ENCODE measurements at regions not wholly inside any gene's neighbourhood (a gene's known extent, or its start where the extent isn't known, plus 50 kb on each side); places are given as distances from the start of the nearest gene placed in this dataset.
A peak's percentile ranks its signal among the peaks of the same experiment; 100 is the strongest.

DNA sequence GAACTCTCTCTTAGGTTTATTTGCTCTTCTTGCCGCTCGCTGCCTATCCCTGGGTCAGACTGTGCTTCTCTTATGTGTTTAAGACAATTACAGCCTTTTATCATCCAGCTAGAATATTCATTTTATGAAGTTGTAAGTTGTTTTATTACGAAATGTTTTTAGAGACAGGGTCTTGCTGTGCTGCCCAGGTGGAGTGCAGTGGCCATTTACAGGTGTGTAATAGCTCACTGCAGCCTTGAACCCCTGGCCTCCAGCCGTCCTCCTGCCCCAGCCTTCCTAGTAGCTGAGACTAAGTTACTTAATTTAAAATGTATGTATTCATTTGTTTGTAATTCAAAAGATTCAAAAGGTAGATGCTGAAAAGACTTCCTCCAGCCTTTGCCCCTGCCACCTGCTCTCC lies 99.0 kb upstream of the KIF26B start:
- Mint-ChIP-seq H3K9me3 (no peaks in the 10 kb centered on the region), H3K4me1 (ENCODE audit: low read depth) (peaks cover 20% of the 10 kb centered on the region), H3K27ac (no peak overlapping the region), H3K27me3 (ENCODE audit: low read depth) (peaks cover 19% of the 10 kb centered on the region), H3K36me3 (ENCODE audit: low read depth) (no peaks in the 10 kb centered on the region), H3K4me3 (no peak overlapping the region)

DNA sequence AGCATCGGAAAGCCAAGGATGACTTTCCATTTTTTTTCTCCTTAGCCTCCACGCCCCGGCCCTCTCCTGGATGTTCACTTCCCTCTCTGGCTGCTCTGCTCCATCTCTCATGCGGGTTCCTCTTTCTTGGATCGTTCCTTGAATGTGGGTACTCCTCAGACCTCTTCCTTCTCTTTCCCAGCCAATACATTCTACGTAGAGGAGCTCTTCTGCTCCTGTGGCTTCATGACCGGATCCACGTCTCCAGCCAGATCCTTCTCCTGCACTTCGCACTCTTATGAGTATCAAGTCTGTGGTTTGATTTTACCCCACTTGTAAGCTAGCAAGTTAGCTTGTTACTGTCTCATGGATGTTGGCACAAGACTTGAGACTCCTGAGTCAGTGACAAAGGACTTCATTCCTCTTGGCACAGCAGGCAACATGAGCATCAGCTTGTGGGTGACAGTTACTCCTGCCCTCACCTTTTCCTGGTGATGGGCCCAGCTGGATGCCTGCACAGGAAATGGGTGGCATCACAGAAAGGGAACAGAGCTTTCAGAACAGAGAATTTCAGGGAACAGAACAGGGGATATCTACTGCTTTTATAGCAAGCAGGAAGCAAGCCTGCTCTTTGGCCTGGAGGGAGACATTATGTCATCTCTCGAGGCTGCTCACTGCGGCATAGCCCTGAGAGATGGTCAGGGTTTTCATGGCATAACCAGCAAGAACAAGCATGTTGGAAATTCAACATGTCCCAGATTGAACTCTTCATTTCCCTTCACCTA lies 100.1 kb upstream of the KIF26B start:
- no peak overlapping the region for H3K4me3 Mint-ChIP-seq
- no peaks in the 10 kb centered on the region for H3K36me3 Mint-ChIP-seq (ENCODE audit: low read depth)
- peaks cover 9% of the 10 kb centered on the region for H3K27me3 Mint-ChIP-seq (ENCODE audit: low read depth)
- H3K27ac Mint-ChIP-seq = no peak overlapping the region
- no peaks in the 10 kb centered on the region for H3K9me3 Mint-ChIP-seq
- peaks cover 20% of the 10 kb centered on the region for H3K4me1 Mint-ChIP-seq (ENCODE audit: low read depth)

DNA sequence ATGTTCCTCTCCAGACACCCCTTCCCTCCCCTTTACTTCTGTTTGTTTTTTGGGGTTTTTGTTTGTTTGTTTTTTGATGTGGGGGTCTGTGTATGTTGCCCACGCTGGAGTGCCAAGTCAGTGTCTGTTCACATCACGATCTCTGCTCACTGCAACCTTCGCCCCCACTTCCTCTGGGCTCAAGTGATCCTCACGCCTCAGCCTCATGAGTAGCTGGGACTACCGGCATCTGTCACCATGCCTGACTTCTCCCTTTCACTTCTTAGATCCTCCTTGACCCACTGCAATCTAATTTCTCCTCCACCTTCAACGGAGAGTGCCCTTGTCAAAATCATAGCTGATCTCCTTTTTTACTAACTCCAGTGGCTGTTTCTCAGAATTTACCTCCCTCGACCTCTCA lies 100.7 kb upstream of the KIF26B start:
- peaks cover 8% of the 10 kb centered on the region for H3K27me3 Mint-ChIP-seq (ENCODE audit: low read depth)
- H3K27ac Mint-ChIP-seq = no peak overlapping the region
- H3K36me3 Mint-ChIP-seq (ENCODE audit: low read depth) = no peaks in the 10 kb centered on the region
- no peaks in the 10 kb centered on the region for H3K9me3 Mint-ChIP-seq
- H3K4me1 Mint-ChIP-seq (ENCODE audit: low read depth) = peaks cover 20% of the 10 kb centered on the region
- H3K4me3 Mint-ChIP-seq = no peak overlapping the region

DNA sequence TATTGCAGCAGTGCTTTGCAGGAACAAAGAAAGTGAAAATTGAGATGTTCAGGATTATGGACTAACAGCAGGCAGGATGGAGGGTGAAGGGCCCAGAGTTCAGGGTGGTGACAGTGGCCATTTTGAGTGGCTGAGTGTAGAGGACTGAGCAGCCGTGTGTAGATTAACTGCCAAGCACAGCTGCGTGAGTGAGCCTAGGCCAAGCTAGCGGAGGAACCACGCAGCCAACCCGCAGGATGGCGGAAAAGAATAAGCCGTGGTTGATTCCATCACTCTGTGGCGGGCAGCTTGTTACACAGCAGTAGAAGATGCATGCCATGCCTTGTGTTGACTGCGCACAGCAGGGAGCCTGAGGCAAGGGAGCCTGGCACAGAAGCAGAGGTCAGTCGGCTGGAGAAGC lies 102.5 kb upstream of the KIF26B start:
- no peaks in the 10 kb centered on the region for H3K36me3 Mint-ChIP-seq (ENCODE audit: low read depth)
- H3K4me3 Mint-ChIP-seq = no peak overlapping the region
- H3K27me3 Mint-ChIP-seq (ENCODE audit: low read depth) = peaks cover 3% of the 10 kb centered on the region
- H3K27ac Mint-ChIP-seq = no peak overlapping the region
- peaks cover 20% of the 10 kb centered on the region for H3K4me1 Mint-ChIP-seq (ENCODE audit: low read depth)
- H3K9me3 Mint-ChIP-seq = no peaks in the 10 kb centered on the region

DNA sequence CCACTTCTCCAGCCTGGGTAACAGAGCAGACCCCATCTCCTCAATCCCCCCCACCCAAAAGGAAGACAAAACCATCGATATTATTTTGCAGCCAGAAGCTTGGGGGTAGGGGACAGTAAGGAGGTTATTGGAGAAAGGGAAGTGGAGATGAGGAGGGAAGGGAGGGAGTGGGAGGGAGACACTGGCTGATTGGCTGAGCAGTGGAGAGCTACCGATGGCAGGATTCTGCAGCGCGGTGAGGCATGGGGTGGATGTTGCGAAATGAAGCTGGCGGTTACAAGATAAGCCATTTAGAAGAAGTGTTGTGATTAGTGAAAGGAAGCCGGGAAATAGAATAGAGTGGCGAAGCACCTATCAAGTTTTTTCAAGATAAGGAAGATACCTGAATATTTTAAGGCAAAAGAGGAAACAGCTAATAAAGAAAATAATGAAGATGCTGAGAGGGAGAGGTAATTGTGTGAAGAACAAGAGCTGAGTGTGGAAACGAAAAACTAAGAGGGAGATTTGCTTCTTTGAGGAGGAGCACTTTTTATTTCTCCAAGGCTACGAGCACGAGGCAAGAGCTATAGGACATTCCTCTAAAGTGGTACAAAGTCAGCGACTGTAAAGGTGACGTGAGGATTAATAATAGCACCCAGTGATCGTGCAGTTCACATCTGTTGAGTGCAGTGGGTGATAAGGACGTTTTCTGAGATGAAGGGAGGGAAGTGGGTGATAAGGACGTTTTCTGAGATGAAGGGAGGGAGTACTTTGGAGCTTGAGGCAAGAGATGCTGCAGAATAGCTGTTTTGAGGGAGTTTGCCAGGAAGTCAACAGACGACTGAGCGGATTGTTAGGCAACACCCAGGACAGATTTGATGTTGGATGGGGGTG lies 103.2 kb upstream of the KIF26B start:
- peaks cover 20% of the 10 kb centered on the region for H3K4me1 Mint-ChIP-seq (ENCODE audit: low read depth)
- peaks cover 3% of the 10 kb centered on the region for H3K27me3 Mint-ChIP-seq (ENCODE audit: low read depth)
- H3K36me3 Mint-ChIP-seq (ENCODE audit: low read depth) = no peaks in the 10 kb centered on the region
- no peaks in the 10 kb centered on the region for H3K9me3 Mint-ChIP-seq
- H3K4me3 Mint-ChIP-seq = peak overlapping the region; percentile 58
- no peak overlapping the region for H3K27ac Mint-ChIP-seq

- no peaks in the 10 kb centered on the region for H3K36me3 Mint-ChIP-seq (ENCODE audit: low read depth)
- no peaks in the 10 kb centered on the region for H3K9me3 Mint-ChIP-seq
- peaks cover under 1% of the 10 kb centered on the region for H3K27me3 Mint-ChIP-seq (ENCODE audit: low read depth)
- H3K4me3 Mint-ChIP-seq = no peak overlapping the region
- H3K4me1 Mint-ChIP-seq (ENCODE audit: low read depth) = peaks cover 7% of the 10 kb centered on the region
- H3K27ac Mint-ChIP-seq = no peak overlapping the region
Observed at GRCh38 chr1:245046769-245047168, 108.0 kb upstream of the KIF26B start.

GRCh38 chr1:245046315-245046714 lies 108.5 kb upstream of the KIF26B start:
- Mint-ChIP-seq H3K27me3 (ENCODE audit: low read depth) (no peaks in the 10 kb centered on the region), H3K4me1 (ENCODE audit: low read depth) (peaks cover 3% of the 10 kb centered on the region), H3K9me3 (no peaks in the 10 kb centered on the region), H3K36me3 (ENCODE audit: low read depth) (no peaks in the 10 kb centered on the region), H3K27ac (no peak overlapping the region), H3K4me3 (no peak overlapping the region)

- Mint-ChIP-seq H3K9me3 (no peaks in the 10 kb centered on the region), H3K27ac (no peak overlapping the region), H3K4me1 (ENCODE audit: low read depth) (no peaks in the 10 kb centered on the region), H3K27me3 (ENCODE audit: low read depth) (no peaks in the 10 kb centered on the region), H3K4me3 (no peak overlapping the region), H3K36me3 (ENCODE audit: low read depth) (no peaks in the 10 kb centered on the region)
Observed at GRCh38 chr1:245045087-245045881, 109.5 kb upstream of the KIF26B start.

- Mint-ChIP-seq H3K4me1 (ENCODE audit: low read depth) (no peaks in the 10 kb centered on the region), H3K36me3 (ENCODE audit: low read depth) (no peaks in the 10 kb centered on the region), H3K9me3 (no peaks in the 10 kb centered on the region), H3K27me3 (ENCODE audit: low read depth) (no peaks in the 10 kb centered on the region), H3K27ac (no peak overlapping the region), H3K4me3 (no peak overlapping the region)
Observed at GRCh38 chr1:245043611-245043940, 111.2 kb upstream of the KIF26B start.

DNA sequence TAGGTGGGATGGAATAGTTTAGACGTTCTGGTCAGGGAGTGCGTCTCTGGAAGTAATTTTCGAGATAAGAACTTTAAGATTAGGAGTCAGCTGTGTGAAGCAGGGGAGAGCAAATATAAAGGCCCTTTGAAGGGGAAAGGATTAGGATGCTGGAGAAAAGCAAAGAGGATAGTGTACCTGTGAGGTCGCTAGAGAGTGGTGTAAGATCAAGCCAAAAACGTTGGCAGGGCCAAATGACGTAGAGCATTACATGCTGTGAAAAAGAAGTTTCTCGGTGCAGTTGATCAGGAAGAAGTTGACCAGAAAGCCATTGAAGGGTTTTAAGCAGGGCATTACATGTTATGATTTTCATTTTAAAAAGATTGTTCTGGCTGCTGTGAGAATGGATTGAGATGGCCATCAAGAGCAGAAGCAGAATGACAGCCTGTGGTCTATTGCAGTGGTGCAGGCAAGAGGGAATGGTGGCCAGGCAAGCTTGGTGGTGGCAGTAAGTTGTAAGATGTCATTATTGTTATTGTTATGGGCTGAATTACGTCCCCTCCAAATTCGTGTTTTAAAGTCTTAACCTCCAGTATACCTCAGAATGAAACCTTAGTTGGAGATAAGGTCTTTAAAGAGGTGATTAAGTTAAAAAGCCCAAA lies 113.6 kb upstream of the KIF26B start:
- no peak overlapping the region for H3K4me3 Mint-ChIP-seq
- H3K9me3 Mint-ChIP-seq = no peaks in the 10 kb centered on the region
- H3K36me3 Mint-ChIP-seq (ENCODE audit: low read depth) = no peaks in the 10 kb centered on the region
- no peaks in the 10 kb centered on the region for H3K27me3 Mint-ChIP-seq (ENCODE audit: low read depth)
- H3K27ac Mint-ChIP-seq = no peak overlapping the region
- H3K4me1 Mint-ChIP-seq (ENCODE audit: low read depth) = no peaks in the 10 kb centered on the region

DNA sequence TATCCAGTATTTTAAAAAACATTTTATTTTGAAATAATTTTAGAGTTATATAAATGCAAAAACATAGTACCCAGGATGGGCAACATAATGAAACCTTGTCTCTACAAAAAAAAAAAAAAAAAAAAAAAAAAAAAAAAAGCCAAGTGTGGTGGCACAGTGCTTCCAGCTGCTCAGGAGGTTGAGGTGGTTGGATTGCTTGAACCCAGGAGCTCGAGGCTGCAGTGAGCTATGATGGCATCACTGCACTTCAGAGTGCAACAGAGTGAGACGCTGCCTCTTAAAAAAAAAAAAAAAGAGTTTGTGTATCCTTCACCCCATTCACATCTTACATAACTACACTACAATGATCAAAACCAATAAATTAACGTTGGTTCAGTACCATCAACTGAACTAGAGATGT lies 115.6 kb upstream of the KIF26B start:
- Mint-ChIP-seq H3K4me3 (no peak overlapping the region), H3K36me3 (ENCODE audit: low read depth) (no peaks in the 10 kb centered on the region), H3K4me1 (ENCODE audit: low read depth) (no peaks in the 10 kb centered on the region), H3K9me3 (no peaks in the 10 kb centered on the region), H3K27me3 (ENCODE audit: low read depth) (peaks cover 4% of the 10 kb centered on the region), H3K27ac (no peak overlapping the region)

- no peaks in the 10 kb centered on the region for H3K36me3 Mint-ChIP-seq (ENCODE audit: low read depth)
- H3K27ac Mint-ChIP-seq = no peak overlapping the region
- no peaks in the 10 kb centered on the region for H3K9me3 Mint-ChIP-seq
- peaks cover 4% of the 10 kb centered on the region for H3K27me3 Mint-ChIP-seq (ENCODE audit: low read depth)
- H3K4me1 Mint-ChIP-seq (ENCODE audit: low read depth) = no peaks in the 10 kb centered on the region
- H3K4me3 Mint-ChIP-seq = no peak overlapping the region
Observed at GRCh38 chr1:245036102-245036501, 118.7 kb upstream of the KIF26B start.

DNA sequence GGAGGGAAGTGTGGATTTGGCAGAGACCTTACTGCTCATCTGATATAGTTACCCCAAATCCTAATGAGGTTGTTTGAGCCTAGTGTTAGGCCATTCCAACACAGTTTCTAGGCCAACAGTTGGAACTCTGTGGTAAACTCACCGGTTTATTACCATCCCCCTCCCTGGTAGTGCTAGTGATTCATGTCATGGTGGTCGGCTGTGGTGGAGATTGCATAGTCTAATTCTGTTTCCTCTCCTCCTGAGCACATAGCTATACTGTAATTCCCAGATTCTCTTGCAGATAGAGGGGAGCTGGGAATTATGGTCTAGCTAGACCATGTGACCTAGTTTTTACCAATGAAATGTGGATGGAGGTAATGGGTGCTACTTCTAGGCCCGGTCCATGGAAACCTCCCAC lies 123.7 kb upstream of the KIF26B start:
- no peaks in the 10 kb centered on the region for H3K9me3 Mint-ChIP-seq
- no peaks in the 10 kb centered on the region for H3K4me1 Mint-ChIP-seq (ENCODE audit: low read depth)
- H3K4me3 Mint-ChIP-seq = no peak overlapping the region
- no peaks in the 10 kb centered on the region for H3K36me3 Mint-ChIP-seq (ENCODE audit: low read depth)
- H3K27ac Mint-ChIP-seq = no peak overlapping the region
- peaks cover 10% of the 10 kb centered on the region for H3K27me3 Mint-ChIP-seq (ENCODE audit: low read depth)

DNA sequence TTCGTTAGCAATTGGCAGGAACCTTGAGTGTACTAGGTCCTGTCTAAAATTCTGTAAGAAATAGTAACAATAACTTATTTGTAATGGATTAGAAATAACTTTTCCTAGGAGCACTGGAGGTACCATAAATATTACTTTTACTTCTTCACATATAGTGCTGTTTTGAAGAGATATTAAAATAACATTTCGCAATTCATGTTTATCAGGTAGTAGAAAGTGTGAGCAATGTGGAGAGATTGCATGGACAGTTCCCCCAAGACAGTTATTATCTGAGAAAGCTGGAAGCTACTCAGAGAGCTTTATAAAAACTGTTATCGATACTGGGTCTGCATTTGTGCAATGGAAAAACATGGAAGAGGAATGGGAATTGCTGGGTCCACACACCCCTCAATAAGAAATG lies 128.5 kb upstream of the KIF26B start:
- Mint-ChIP-seq H3K27ac (no peak overlapping the region), H3K36me3 (ENCODE audit: low read depth) (no peaks in the 10 kb centered on the region), H3K9me3 (no peaks in the 10 kb centered on the region), H3K4me3 (no peak overlapping the region), H3K27me3 (ENCODE audit: low read depth) (peaks cover 6% of the 10 kb centered on the region), H3K4me1 (ENCODE audit: low read depth) (no peaks in the 10 kb centered on the region)
